PC-9 (cell line): ENCODE measurements at regions not wholly inside any gene's neighbourhood (a gene's known extent, or its start where the extent isn't known, plus 50 kb on each side); places are given as distances from the start of the nearest gene placed in this dataset.

Experiments used
- EZH2 ChIP-seq: fragments of 200-600 bp; sonication (generic); IDR thresholded peaks from 2 replicates; pipeline ENCODE4 v1.8.0; 2017; ENCODE audit warnings: antibody characterized with exemption, low read depth
- TF ChIP-seq, protein P1 (sequence below): fragments of 200-600 bp; sonication (generic); conservative IDR thresholded peaks from 2 replicates; pipeline ENCODE4 v1.6.1; 2017; ENCODE audit warnings: mixed run types, antibody characterized with exemption, mild to moderate bottlenecking, moderate library complexity

DNA sequence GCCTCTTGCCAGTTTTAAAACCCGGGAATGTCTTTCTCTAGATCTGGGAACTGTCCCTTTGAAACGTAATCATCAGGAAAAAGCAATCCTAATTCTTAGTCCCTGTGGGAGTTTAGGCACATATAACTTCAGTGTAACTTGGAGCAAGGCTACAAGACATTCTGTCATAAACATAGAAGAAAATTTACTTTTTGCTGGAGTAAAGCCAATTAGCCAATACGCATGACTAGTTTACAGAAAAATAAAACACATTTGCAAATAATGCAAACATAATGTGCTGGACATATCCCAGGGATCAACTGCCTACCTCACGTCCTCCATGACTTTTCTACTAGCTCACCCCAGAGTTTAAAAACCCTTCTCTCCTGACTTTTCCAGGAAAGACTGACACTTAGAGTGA, 970.6 kb downstream of the MRPL39 start:
- TF ChIP-seq, protein P1, sequence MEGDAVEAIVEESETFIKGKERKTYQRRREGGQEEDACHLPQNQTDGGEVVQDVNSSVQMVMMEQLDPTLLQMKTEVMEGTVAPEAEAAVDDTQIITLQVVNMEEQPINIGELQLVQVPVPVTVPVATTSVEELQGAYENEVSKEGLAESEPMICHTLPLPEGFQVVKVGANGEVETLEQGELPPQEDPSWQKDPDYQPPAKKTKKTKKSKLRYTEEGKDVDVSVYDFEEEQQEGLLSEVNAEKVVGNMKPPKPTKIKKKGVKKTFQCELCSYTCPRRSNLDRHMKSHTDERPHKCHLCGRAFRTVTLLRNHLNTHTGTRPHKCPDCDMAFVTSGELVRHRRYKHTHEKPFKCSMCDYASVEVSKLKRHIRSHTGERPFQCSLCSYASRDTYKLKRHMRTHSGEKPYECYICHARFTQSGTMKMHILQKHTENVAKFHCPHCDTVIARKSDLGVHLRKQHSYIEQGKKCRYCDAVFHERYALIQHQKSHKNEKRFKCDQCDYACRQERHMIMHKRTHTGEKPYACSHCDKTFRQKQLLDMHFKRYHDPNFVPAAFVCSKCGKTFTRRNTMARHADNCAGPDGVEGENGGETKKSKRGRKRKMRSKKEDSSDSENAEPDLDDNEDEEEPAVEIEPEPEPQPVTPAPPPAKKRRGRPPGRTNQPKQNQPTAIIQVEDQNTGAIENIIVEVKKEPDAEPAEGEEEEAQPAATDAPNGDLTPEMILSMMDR = no peak
- no peak for TF ChIP-seq EZH2
